Fibroblast of skin of left biceps (primary cell): ENCODE measurements at regions not wholly inside any gene's neighbourhood (a gene's known extent, or its start where the extent isn't known, plus 50 kb on each side); places are given as distances from the start of the nearest gene placed in this dataset.
"Not testable (repeated sequence)": the region's sequence is repeated elsewhere in the genome, so short reads cannot be mapped to it uniquely, and the experiment has no call there.

Source experiments
- DNase-seq, 2 experiments: peaks; one replicate each; pipeline ENCODE4 v3.0.0-alpha.2; 2013; ENCODE audit warnings: low read depth in 2 of 2

- DNase-seq, result no peak
These were observed 53.3 kb upstream of the CYLC2 start for GRCh38 chr9:102941868-102942267.

DNA sequence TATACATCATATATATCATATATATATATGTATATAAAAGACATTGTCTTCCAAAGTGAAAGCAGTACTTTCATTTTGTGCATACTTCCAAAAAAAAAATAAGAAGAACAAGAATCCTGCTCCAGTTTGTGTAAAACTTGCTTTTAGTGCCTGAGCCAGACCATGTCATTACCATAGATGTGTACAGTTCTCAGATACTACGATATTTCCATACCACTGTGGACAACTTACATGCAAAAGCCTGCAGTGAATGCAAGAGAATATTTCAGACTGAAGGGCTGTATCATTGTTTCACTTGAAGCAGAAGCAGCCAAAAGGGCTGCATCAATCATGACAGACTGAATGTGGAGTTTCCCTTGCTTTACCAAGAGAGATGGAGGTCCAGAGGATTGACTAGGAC is 72.6 kb upstream of the CYLC2 start:
- DNase-seq, result no peak

GRCh38 chr9:102911185-102911584 is 83.9 kb upstream of the CYLC2 start:
- DNase-seq, result no peak

DNA sequence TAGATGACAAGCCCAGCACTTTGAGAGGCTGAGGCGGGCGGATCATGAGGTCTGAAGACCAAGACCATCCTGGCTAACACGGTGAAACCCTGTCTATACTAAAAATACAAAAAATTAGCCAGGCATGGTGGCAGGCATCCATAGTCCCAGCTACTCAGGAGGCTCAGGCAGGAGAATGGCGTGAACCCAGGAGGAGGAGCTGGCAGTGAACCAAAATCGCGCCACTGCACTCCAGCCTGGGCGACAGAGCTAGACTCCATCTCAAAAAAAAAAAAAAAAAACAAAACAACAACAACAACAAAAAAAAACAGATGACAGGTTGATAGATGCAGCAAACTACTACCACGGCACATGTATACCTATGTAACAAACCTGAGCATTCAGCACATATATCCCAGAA is 89.3 kb upstream of the CYLC2 start:
- DNase-seq, result not testable (repeated sequence)

- DNase-seq, result no peak
These were observed 103.1 kb upstream of the CYLC2 start for GRCh38 chr9:102892025-102892424.

GRCh38 chr9:102888747-102889146 is 106.4 kb upstream of the CYLC2 start:
- DNase-seq, result not testable (repeated sequence)

- DNase-seq, result no peak
These were observed 119.4 kb upstream of the CYLC2 start for GRCh38 chr9:102875687-102876086.

DNA sequence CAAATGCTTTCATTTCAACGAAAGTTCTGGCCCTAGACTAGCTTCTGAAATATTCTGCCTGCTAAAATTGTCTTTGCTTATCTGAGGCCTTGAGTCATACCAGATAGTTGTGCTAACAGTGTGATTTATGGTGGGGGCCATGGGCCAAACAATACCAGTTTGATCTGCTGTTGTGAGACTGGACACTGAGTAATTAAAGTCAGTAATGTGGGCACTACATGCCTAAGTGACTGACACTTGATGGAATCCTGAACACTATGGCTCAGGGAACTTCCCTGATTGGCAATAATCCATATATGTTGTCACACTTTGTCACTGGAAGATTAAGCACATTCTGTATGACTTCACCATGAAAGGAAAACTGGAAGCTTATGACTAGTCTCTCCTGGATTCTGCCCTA is 127.6 kb upstream of the CYLC2 start:
- peak; percentile 3 to 9 for DNase-seq

- DNase-seq, result no peak
These were observed 132.7 kb upstream of the CYLC2 start for GRCh38 chr9:102862478-102862877.

DNA sequence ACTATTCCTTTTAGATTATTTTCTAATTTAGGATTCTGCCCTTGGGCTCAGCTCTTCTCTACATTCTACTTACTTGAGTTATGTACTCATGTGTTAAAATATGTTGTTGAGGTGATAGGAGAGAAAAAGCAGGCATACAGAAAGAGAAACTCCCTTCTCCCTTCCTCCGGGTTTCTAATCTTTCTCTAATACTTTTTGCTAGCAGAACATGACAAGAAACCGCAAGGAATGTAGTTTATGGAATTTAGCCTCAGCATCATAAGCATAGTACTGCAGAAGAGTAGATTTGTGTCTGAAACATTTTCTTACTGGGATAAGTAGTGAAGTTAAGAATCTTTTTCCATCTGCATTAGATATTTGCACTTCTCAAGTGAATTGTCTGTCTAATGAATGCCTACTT is 139.5 kb upstream of the CYLC2 start:
- no peak for DNase-seq

DNA sequence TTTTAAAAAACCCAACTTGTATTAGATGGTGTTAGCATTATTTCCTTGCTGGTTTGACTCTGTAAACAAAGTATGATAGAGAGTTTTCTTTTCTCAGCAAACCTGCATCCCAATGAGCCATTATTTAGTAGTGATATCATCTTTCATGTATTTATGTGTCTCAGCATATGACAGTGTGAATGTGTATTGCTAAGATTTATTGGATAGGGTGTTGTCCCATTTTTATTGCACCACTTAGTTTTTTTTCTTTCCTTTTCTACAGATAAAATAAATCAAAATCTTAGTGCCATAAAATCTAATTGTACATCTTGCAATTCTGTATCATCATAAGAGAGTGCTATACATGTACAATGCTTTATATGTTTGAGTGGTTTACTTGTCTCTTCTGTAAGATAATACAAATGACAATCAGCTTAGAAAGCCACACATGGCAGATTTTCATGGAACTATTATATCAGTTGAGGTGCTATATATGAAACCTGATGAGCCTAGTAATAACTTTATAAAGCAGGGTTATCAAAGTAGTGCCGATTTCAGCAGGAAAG is 149.2 kb upstream of the CYLC2 start:
- DNase-seq, result no peak

GRCh38 chr9:102844716-102845115 is 150.4 kb upstream of the CYLC2 start:
- no peak for DNase-seq

DNA sequence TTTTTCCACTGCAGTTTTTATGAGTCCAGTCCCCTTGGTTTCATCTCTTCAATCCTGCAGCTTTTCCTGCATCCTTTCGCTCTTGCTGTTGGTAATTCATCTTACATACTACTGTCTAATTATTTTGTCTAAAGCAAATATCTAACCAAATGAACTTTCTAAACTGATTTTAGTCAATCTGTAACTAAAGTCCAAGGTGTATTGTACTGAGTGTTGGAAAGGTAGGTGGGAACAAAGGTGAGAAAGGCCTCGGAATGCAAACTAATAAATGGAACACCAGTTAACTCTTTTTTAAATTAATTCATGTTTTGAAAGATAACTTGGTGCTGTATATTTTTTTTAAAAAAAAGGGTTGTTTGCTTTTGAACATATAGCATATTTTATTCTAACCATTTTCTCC is 152.7 kb upstream of the CYLC2 start:
- DNase-seq, result no peak

DNA sequence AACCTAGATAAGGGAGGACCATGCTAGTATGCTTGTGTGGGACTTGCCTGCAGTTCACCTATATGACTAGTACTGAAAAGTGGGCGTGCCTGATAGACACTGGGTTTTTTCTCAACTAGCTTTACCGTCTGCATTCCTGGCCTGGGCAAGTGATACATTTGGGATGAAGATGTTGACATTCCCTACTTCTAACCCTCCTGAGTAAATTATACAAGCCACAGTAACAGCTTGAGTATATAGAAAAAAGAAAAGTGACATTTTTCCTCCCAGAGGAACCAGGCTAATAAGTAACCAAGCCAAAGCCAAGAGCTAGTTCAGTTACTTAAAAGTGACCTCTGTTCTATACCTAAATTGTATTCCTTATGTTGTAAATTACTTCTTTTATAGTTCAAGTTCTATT is 153.8 kb upstream of the CYLC2 start:
- DNase-seq, result no peak

- DNase-seq, result no peak
These were observed 154.8 kb upstream of the CYLC2 start for GRCh38 chr9:102840335-102840734.

DNA sequence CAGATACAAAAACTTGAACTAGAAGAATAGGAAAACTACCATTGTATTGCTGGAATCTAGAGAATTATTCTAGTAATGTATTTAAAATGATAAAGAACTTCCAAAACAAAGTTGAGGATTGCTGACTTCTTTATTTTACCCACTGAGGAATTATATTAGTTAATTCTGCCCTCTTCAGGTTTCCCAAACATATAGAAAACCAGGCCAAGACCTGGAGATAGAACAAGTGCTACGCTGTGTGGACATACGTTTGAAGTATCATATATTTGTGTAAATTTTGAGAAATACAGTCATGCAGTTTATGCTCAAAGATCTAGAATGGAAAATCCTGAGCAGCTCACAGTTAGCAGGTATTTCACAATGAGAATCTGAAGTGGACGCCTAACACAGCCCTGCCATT is 162.3 kb upstream of the CYLC2 start:
- no peak for DNase-seq

DNA sequence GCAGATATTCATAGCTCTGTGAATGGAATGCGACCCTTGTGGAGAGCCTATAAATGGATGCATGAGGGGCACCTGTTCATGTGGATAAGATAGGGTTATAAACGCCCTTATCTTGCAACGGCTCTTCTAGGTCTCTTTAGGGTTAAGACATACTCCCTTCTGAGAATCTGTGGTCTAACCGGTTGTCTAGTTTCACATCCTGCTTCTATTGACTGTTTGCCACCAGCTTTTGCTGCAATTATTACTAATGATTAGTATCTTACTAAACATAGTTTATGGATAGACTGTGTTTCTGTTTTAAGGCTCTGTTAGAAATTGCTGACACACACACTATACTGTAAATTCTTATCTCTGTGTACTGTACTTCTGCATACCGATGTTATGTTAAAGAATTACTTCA is 198.9 kb upstream of the CYLC2 start:
- no peak for DNase-seq

DNA sequence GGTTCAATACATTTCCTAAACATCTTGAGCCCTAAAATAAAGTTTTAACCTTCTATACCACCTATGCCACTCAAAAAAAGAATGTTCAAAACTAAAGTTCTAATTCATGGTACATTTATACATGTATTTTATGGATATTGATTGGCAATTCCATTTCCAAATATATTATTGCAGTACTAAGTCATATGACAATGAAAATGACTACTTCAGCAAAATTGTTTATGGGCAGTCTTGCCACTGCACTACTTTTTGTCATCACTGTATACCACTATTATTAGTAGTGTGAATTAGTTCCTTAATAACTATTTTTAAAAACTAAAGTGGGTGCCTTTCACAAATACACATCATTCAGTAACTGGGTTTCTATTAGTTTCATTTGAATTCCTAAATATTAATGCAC is 199.6 kb upstream of the CYLC2 start:
- DNase-seq, result no peak

DNA sequence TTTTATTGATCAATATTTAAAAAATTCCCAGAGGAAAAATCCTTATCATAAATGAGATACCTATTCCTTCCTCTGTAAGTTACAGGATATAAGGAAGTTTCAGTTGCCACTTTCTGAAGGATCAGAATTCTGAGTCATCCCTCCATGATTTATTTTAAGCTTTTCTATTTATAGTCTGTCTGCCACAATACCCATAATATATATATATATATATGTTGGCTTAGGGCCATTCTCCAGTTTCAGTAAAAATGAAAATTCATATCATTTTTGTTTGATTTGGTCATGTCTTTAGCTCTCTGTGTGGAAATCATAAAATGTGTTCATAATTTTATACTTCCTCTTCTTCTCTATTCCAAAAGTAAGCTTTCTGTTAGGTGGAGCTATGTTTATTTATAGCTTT is 215.8 kb upstream of the CYLC2 start:
- peak; percentile 29 to 51 for DNase-seq

DNA sequence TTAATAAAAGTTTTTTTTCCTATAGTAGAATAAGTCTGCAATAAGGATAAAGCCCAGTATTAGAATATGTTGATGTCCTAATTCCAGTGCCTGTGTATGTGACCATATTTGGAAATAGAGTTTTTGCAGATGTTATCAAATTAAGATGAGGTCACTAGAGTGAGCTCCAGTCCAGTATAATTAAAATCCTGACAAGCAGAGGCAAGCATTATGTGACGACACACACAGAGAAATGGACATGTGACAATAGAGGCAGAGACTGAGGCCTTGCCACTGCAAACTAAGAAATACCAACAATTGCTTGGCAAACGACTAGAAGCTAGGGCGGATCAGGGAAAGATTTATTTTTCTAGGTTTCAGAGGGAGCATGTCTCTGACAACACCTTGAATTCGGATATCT is 216.4 kb upstream of the CYLC2 start:
- no peak for DNase-seq

- no peak for DNase-seq
These were observed 224.4 kb upstream of the CYLC2 start for GRCh38 chr9:102770704-102771103.

- DNase-seq, result no peak
These were observed 225.8 kb upstream of the CYLC2 start for GRCh38 chr9:102769307-102769706.

DNA sequence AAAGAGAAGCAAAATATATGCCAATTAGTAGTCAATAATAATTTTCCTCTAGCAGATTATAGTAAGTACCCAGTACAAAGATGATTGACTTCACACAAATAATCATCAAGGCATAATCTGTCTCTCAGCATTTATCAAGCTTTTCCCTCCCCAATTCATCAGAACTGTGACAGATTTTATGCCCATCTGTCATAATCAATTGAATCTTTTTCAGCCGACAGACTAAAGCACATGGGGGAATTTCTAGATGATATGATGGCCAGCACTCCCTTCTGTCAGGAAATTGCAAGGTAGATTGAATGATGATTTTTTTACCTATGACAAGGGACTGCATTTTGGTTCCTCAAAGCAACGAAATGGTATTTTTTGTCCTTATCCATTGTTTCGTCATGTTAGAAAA is 227.1 kb upstream of the CYLC2 start:
- no peak for DNase-seq

- DNase-seq, result no peak
These were observed 228.1 kb upstream of the CYLC2 start for GRCh38 chr9:102767076-102767475.

DNA sequence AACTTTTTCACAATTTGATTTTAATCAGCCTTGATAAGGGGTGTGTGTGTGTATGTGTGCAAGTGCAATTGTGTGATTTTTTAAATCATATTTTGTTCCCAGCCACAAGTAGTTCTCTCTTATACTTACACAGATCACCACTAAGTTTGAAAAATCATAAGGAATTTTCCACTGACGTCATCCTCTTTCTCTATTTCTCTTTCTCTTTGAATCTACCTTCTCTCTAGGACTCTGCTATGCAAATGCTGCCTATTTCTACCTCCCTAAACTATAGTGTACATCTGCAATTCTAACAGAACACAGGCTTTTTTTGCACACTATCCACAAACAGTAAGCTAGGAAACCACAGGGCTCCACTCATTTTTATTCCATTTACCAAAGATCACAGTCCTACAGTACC is 254.6 kb upstream of the CYLC2 start:
- no peak for DNase-seq
